ENCODE measurements at regions not wholly inside any gene's neighbourhood (a gene's known extent, or its start where the extent isn't known, plus 50 kb on each side); places are given as distances from the start of the nearest gene placed in this dataset.

DNA sequence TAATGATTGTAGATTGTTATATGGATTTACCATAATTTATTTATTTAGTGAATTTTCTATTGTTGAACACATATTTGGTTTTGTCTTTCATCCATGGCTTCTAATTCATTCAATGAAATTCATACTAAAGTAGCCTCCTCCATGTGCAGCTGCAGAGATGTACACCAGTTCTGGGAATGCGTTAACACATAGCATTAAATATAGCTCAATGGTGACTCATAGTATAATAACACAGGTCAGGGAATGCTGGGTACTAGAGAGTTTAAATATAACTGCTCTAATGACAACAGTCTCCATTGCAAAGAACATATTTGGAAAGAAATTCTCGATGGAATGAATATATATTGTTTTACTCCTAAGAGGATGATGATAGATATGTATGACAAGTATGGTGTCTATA, 1190.2 kb upstream of the NRXN1 start:
- Mint-ChIP-seq H3K4me3 (no peak overlapping the region), H3K27me3 (no peaks in the 10 kb centered on the region), H3K4me1 (no peaks in the 10 kb centered on the region), H3K27ac (no peak overlapping the region), H3K9me3 (peaks cover 4 to 13% (median 10%) of the 10 kb centered on the region in 3 donors), H3K36me3 (no peaks in the 10 kb centered on the region)
- no peak overlapping the region for H3K27ac ChIP-seq (ENCODE audit: low read length)
- CTCF ChIA-PET: no interaction called here
- no peaks in the 10 kb centered on the region for H3K9me3 ChIP-seq
- H3K36me3 ChIP-seq (ENCODE audit: control insufficient read depth in 2 of 2, extremely low read depth in 1 of 2, insufficient read depth in 1 of 2, low read length in 1 of 2): no peaks in the 10 kb centered on the region
- no peaks in the 10 kb centered on the region for H3K4me1 ChIP-seq (ENCODE audit: control insufficient read depth in 1 of 2, extremely low read depth in 1 of 2, insufficient read depth in 2 of 2, low read length in 2 of 2)
- ATAC-seq (replicated peaks in 1 of 4) (no peak), DNase-seq (no peak)
- no peaks in the 10 kb centered on the region for H3K27me3 ChIP-seq (replicated peaks in 1 of 2; ENCODE audit: control insufficient read depth in 2 of 2, extremely low read depth in 1 of 2, insufficient read depth in 2 of 2, low read length in 1 of 2)
- WGBS (ENCODE audit: insufficient coverage): no CpG with 5 or more reads among the region's 2 CpGs
- POLR2A ChIA-PET: no interaction called here
- no peak overlapping the region for H3K4me3 ChIP-seq (ENCODE audit: control insufficient read depth in 1 of 2, extremely low read depth in 1 of 2, low read length in 1 of 2)

DNA sequence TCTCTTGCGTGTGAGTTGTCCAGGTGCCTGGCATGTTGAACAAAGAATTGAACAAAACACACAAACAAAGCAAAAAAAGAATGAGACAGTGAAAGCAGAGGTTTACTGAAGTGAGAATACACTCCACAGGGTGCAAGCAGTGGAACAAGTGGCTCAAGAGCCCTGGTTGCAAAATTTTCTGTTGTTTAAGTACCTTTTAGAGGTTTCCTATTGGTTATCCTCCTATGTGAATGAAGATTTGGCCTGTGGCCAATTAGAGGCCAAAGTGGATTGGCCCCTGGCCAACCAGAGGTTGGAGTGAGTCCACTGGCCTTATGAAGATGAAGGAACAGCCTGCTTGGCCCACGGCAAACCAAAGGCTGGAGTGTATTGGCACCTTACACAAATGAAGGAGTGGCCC, 1188.5 kb upstream of the NRXN1 start:
- ChIA-PET POLR2A (no interaction called here), CTCF (no interaction called here)
- H3K4me3 ChIP-seq (ENCODE audit: control insufficient read depth in 1 of 2, extremely low read depth in 1 of 2, low read length in 1 of 2): no peak overlapping the region
- H3K4me1 Mint-ChIP-seq: no peaks in the 10 kb centered on the region
- no peak overlapping the region for H3K4me3 Mint-ChIP-seq
- H3K36me3 ChIP-seq (ENCODE audit: control insufficient read depth in 2 of 2, extremely low read depth in 1 of 2, insufficient read depth in 1 of 2, low read length in 1 of 2): no peaks in the 10 kb centered on the region
- H3K27ac ChIP-seq (ENCODE audit: low read length): no peak overlapping the region
- DNase-seq: no peak
- H3K27ac Mint-ChIP-seq: no peak overlapping the region
- 100% methylated on average over 1 of the region's 2 CpGs for WGBS (ENCODE audit: insufficient coverage)
- no peaks in the 10 kb centered on the region for H3K36me3 Mint-ChIP-seq
- peaks cover 4 to 13% (median 10%) of the 10 kb centered on the region in 3 donors for H3K9me3 Mint-ChIP-seq
- H3K27me3 Mint-ChIP-seq: no peaks in the 10 kb centered on the region
- H3K4me1 ChIP-seq (ENCODE audit: control insufficient read depth in 1 of 2, extremely low read depth in 1 of 2, insufficient read depth in 2 of 2, low read length in 2 of 2): no peaks in the 10 kb centered on the region
- no peak for ATAC-seq (replicated peaks in 1 of 4)
- no peaks in the 10 kb centered on the region for H3K27me3 ChIP-seq (replicated peaks in 1 of 2; ENCODE audit: control insufficient read depth in 2 of 2, extremely low read depth in 1 of 2, insufficient read depth in 2 of 2, low read length in 1 of 2)
- H3K9me3 ChIP-seq: no peaks in the 10 kb centered on the region

DNA sequence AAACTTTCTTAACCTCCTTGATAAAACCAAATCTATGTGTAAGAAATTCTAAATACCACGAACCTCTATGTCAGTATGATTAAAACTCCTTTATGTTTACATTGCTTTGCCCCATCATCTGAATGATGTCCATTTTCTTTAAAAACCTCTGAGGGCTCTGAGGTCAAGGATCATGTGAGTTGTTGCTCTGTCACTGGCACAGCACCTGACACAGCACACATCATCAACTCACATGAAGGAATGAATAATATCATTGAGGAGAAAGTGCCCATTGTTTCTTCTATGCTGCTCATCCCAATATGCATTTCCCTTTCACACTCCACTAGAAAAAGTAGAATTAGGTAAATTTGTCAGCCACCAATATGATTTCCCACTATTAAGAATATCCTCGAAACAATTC, 1178.7 kb upstream of the NRXN1 start:
- Mint-ChIP-seq H3K27me3 (no peaks in the 10 kb centered on the region), H3K4me1 (no peaks in the 10 kb centered on the region), H3K4me3 (no peak overlapping the region), H3K36me3 (no peaks in the 10 kb centered on the region), H3K27ac (no peak overlapping the region), H3K9me3 (peaks cover 3 to 11% (median 4%) of the 10 kb centered on the region in 3 donors)
- DNase-seq: no peak
- H3K4me1 ChIP-seq (ENCODE audit: control insufficient read depth in 1 of 2, extremely low read depth in 1 of 2, insufficient read depth in 2 of 2, low read length in 2 of 2): no peaks in the 10 kb centered on the region
- ATAC-seq (replicated peaks in 1 of 4): no peak
- POLR2A ChIA-PET: no interaction called here
- no peak overlapping the region for H3K27ac ChIP-seq (ENCODE audit: low read length)
- CTCF ChIA-PET: no interaction called here
- no peak overlapping the region for H3K4me3 ChIP-seq (ENCODE audit: control insufficient read depth in 1 of 2, extremely low read depth in 1 of 2, low read length in 1 of 2)
- H3K9me3 ChIP-seq: no peaks in the 10 kb centered on the region
- no peaks in the 10 kb centered on the region for H3K36me3 ChIP-seq (ENCODE audit: control insufficient read depth in 2 of 2, extremely low read depth in 1 of 2, insufficient read depth in 1 of 2, low read length in 1 of 2)
- no peaks in the 10 kb centered on the region for H3K27me3 ChIP-seq (replicated peaks in 1 of 2; ENCODE audit: control insufficient read depth in 2 of 2, extremely low read depth in 1 of 2, insufficient read depth in 2 of 2, low read length in 1 of 2)
- no CpG with 5 or more reads among the region's 2 CpGs for WGBS (ENCODE audit: insufficient coverage)

DNA sequence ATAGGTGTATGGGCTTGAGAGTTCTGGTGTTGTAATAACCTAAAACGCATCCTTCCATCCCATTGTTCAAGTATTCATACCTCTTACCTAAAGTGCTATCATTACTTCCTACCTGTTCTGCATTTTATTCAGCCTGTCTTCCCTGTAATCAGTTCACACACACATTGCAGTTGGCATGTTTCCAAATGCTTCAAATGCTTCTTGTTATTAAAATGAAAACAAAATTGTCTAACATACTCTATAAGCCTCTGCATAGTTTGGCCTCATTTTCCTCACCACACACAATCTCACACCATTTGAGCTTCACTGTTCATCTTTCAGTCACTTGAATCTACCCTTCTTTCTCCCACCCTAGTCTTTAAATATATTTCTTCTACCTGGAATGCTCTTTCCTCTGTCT, 1178.2 kb upstream of the NRXN1 start:
- Mint-ChIP-seq H3K27me3 (no peaks in the 10 kb centered on the region), H3K36me3 (no peaks in the 10 kb centered on the region), H3K27ac (no peak overlapping the region), H3K4me1 (no peaks in the 10 kb centered on the region), H3K4me3 (no peak overlapping the region), H3K9me3 (peaks cover 3 to 8% (median 4%) of the 10 kb centered on the region in 3 donors)
- Histone ChIP-seq H3K27ac (ENCODE audit: low read length) (no peak overlapping the region), H3K4me3 (ENCODE audit: control insufficient read depth in 1 of 2, extremely low read depth in 1 of 2, low read length in 1 of 2) (no peak overlapping the region), H3K4me1 (ENCODE audit: control insufficient read depth in 1 of 2, extremely low read depth in 1 of 2, insufficient read depth in 2 of 2, low read length in 2 of 2) (no peaks in the 10 kb centered on the region), H3K36me3 (ENCODE audit: control insufficient read depth in 2 of 2, extremely low read depth in 1 of 2, insufficient read depth in 1 of 2, low read length in 1 of 2) (no peaks in the 10 kb centered on the region), H3K9me3 (no peaks in the 10 kb centered on the region), H3K27me3 (replicated peaks in 1 of 2; ENCODE audit: control insufficient read depth in 2 of 2, extremely low read depth in 1 of 2, insufficient read depth in 2 of 2, low read length in 1 of 2) (no peaks in the 10 kb centered on the region)
- ChIA-PET CTCF (no interaction called here), POLR2A (no interaction called here)
- WGBS (ENCODE audit: insufficient coverage): no CpG with 5 or more reads among the region's 1 CpG
- ATAC-seq (replicated peaks in 1 of 4) (no peak), DNase-seq (no peak)

DNA sequence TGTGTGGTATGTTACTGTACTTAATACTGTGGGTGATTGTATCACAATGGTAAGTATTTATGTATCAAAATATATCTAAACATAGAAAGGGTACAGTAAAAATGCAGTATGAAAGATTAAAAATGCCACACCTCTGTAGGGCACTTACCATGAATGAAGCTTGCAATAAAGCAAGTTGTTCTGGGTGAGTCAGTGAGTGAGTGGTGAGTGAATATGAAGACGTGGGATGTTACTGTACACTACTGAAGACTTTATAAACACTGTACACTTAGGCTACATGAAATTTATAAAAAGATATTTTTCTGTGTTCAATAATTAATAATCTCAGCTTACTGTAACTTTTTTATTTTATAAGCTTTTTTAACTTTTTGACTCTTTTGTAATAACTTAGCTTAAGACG, 1162.4 kb upstream of the NRXN1 start:
- Histone ChIP-seq H3K36me3 (ENCODE audit: control insufficient read depth in 2 of 2, extremely low read depth in 1 of 2, insufficient read depth in 1 of 2, low read length in 1 of 2) (no peaks in the 10 kb centered on the region), H3K4me1 (ENCODE audit: control insufficient read depth in 1 of 2, extremely low read depth in 1 of 2, insufficient read depth in 2 of 2, low read length in 2 of 2) (no peaks in the 10 kb centered on the region), H3K27ac (ENCODE audit: low read length) (no peak overlapping the region), H3K9me3 (no peaks in the 10 kb centered on the region), H3K4me3 (ENCODE audit: control insufficient read depth in 1 of 2, extremely low read depth in 1 of 2, low read length in 1 of 2) (no peak overlapping the region), H3K27me3 (replicated peaks in 1 of 2; ENCODE audit: control insufficient read depth in 2 of 2, extremely low read depth in 1 of 2, insufficient read depth in 2 of 2, low read length in 1 of 2) (no peaks in the 10 kb centered on the region)
- no peak for DNase-seq
- no peaks in the 10 kb centered on the region for H3K36me3 Mint-ChIP-seq
- H3K4me3 Mint-ChIP-seq: no peak overlapping the region
- no CpG with 5 or more reads among the region's 2 CpGs for WGBS (ENCODE audit: insufficient coverage)
- H3K9me3 Mint-ChIP-seq: peaks cover 6 to 26% (median 6%) of the 10 kb centered on the region in 3 donors
- H3K27ac Mint-ChIP-seq: no peak overlapping the region
- no peaks in the 10 kb centered on the region for H3K4me1 Mint-ChIP-seq
- CTCF ChIA-PET: no interaction called here
- ATAC-seq (replicated peaks in 1 of 4): no peak
- no peaks in the 10 kb centered on the region for H3K27me3 Mint-ChIP-seq
- POLR2A ChIA-PET: no interaction called here

DNA sequence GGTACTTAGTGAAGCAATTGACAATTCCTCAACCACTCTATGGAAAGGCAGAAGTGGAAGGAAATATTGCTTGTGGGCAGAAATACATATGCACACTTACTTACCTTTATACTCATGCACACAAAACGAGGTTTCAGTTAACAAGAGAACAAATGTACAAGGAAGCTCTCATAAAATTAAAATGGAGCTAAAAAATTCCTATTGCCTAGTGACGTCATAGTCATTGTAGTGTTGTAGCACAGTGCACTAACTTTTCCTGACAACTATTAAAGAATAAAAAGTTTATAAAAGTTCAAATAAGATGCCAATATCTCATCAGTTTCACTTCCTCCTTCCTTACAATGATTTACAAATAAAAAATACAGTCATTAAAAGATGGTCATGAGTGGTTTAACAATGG, 1161.9 kb upstream of the NRXN1 start:
- Histone ChIP-seq H3K4me1 (ENCODE audit: control insufficient read depth in 1 of 2, extremely low read depth in 1 of 2, insufficient read depth in 2 of 2, low read length in 2 of 2) (no peaks in the 10 kb centered on the region), H3K36me3 (ENCODE audit: control insufficient read depth in 2 of 2, extremely low read depth in 1 of 2, insufficient read depth in 1 of 2, low read length in 1 of 2) (no peaks in the 10 kb centered on the region), H3K27ac (ENCODE audit: low read length) (no peak overlapping the region), H3K4me3 (ENCODE audit: control insufficient read depth in 1 of 2, extremely low read depth in 1 of 2, low read length in 1 of 2) (no peak overlapping the region), H3K9me3 (no peaks in the 10 kb centered on the region), H3K27me3 (replicated peaks in 1 of 2; ENCODE audit: control insufficient read depth in 2 of 2, extremely low read depth in 1 of 2, insufficient read depth in 2 of 2, low read length in 1 of 2) (no peaks in the 10 kb centered on the region)
- no CpG with 5 or more reads among the region's 2 CpGs for WGBS (ENCODE audit: insufficient coverage)
- CTCF ChIA-PET: no interaction called here
- ATAC-seq (replicated peaks in 1 of 4) (no peak), DNase-seq (no peak)
- Mint-ChIP-seq H3K36me3 (no peaks in the 10 kb centered on the region), H3K4me1 (no peaks in the 10 kb centered on the region), H3K9me3 (peaks cover 5 to 25% (median 6%) of the 10 kb centered on the region in 3 donors), H3K4me3 (no peak overlapping the region), H3K27me3 (no peaks in the 10 kb centered on the region), H3K27ac (no peak overlapping the region)
- POLR2A ChIA-PET: no interaction called here

DNA sequence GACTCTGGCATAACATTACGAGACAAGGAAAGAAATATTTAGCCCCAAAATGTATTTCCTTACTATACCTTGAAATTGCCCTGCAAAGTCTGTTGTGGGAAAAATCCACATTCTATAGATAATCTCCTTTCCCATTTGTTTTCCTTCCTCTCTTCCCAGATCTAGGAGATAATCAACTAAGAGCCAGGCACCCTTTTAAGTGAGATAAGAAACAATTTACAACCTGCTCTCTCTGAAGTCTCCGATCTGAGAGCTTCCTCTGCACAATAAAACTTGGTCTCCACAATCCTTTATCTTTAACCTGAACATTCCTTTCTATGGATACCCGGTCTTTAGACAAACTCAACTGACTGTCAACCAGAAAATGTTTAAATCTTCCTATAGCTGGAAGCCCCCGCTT, 1160.7 kb upstream of the NRXN1 start:
- H3K4me1 Mint-ChIP-seq: no peaks in the 10 kb centered on the region
- no peak for ATAC-seq (replicated peaks in 1 of 4)
- H3K36me3 ChIP-seq (ENCODE audit: control insufficient read depth in 2 of 2, extremely low read depth in 1 of 2, insufficient read depth in 1 of 2, low read length in 1 of 2): no peaks in the 10 kb centered on the region
- H3K9me3 Mint-ChIP-seq: peaks cover 5 to 28% (median 6%) of the 10 kb centered on the region in 3 donors
- H3K27ac ChIP-seq (ENCODE audit: low read length): no peak overlapping the region
- no peaks in the 10 kb centered on the region for H3K27me3 Mint-ChIP-seq
- WGBS (ENCODE audit: insufficient coverage): no CpG with 5 or more reads among the region's 4 CpGs
- H3K4me3 ChIP-seq (ENCODE audit: control insufficient read depth in 1 of 2, extremely low read depth in 1 of 2, low read length in 1 of 2): no peak overlapping the region
- H3K4me1 ChIP-seq (ENCODE audit: control insufficient read depth in 1 of 2, extremely low read depth in 1 of 2, insufficient read depth in 2 of 2, low read length in 2 of 2): no peaks in the 10 kb centered on the region
- ChIA-PET CTCF (no interaction called here), POLR2A (no interaction called here)
- no peak overlapping the region for H3K4me3 Mint-ChIP-seq
- H3K27ac Mint-ChIP-seq: no peak overlapping the region
- no peaks in the 10 kb centered on the region for H3K36me3 Mint-ChIP-seq
- no peaks in the 10 kb centered on the region for H3K9me3 ChIP-seq
- no peaks in the 10 kb centered on the region for H3K27me3 ChIP-seq (replicated peaks in 1 of 2; ENCODE audit: control insufficient read depth in 2 of 2, extremely low read depth in 1 of 2, insufficient read depth in 2 of 2, low read length in 1 of 2)
- no peak for DNase-seq
